GM23248 (cell line): ENCODE measurements at regions not wholly inside any gene's neighbourhood (a gene's known extent, or its start where the extent isn't known, plus 50 kb on each side); places are given as distances from the start of the nearest gene placed in this dataset.

Source experiments
- DNase-seq: peaks from one replicate; pipeline ENCODE4 v3.0.0-alpha.2; 2015
- H2AFZ ChIP-seq: fragments of 200-600 bp; sonication (generic); 2 replicates; pipeline ENCODE4 v1.6.1; 2016; ENCODE audit warnings: antibody characterized with exemption
- H3F3A ChIP-seq: fragments of 200-600 bp; sonication (generic); 2 replicates; pipeline ENCODE4 v1.6.1; 2016; ENCODE audit warnings: mild to moderate bottlenecking, antibody characterized with exemption, mixed run types; ENCODE audit not compliant: insufficient read depth
- H3K27ac ChIP-seq: fragments of 200-600 bp; sonication (generic); 2 replicates; pipeline ENCODE4 v1.5.1; 2016; ENCODE audit warnings: mild to moderate bottlenecking
- H3K27me3 ChIP-seq: fragments of 200-600 bp; sonication (generic); replicated peaks from 2 replicates; pipeline ENCODE4 v1.6.1; 2016; ENCODE audit warnings: mild to moderate bottlenecking; ENCODE audit not compliant: insufficient read depth
- H3K36me3 ChIP-seq: fragments of 200-600 bp; sonication (generic); 2 replicates; pipeline ENCODE4 v1.6.1; 2016; ENCODE audit warnings: low read depth, mild to moderate bottlenecking
- H3K4me1 ChIP-seq: fragments of 200-600 bp; sonication (generic); 2 replicates; pipeline ENCODE4 v1.6.1; 2016; ENCODE audit warnings: mild to moderate bottlenecking; ENCODE audit not compliant: insufficient read depth
- H3K4me2 ChIP-seq: fragments of 200-600 bp; sonication (generic); one replicate; pipeline ENCODE4 v1.6.1; 2016; ENCODE audit warnings: mild to moderate bottlenecking; ENCODE audit not compliant: unreplicated experiment
- H3K4me3 ChIP-seq: fragments of 200-600 bp; sonication (generic); 2 replicates; pipeline ENCODE4 v1.5.1; 2016; ENCODE audit warnings: mild to moderate bottlenecking
- H3K79me2 ChIP-seq: fragments of 200-600 bp; sonication (generic); 2 replicates; pipeline ENCODE4 v1.6.1; 2016; ENCODE audit warnings: mild to moderate bottlenecking; ENCODE audit not compliant: insufficient read depth
- H3K9ac ChIP-seq: fragments of 200-600 bp; sonication (generic); 2 replicates; pipeline ENCODE4 v1.6.1; 2016; ENCODE audit warnings: mild to moderate bottlenecking
- H3K9me2 ChIP-seq: fragments of 200-600 bp; sonication (generic); 2 replicates; pipeline ENCODE4 v1.6.1; 2016; ENCODE audit warnings: mixed run types, mild to moderate bottlenecking, moderate library complexity; ENCODE audit not compliant: insufficient read depth
- H3K9me3 ChIP-seq: fragments of 200-600 bp; sonication (generic); one replicate; pipeline ENCODE4 v1.6.1; 2017; ENCODE audit warnings: low read depth
- H4K20me1 ChIP-seq: fragments of 200-600 bp; sonication (generic); 2 replicates; pipeline ENCODE4 v1.6.0; 2016; ENCODE audit not compliant: insufficient read depth
- EZH2 ChIP-seq: fragments of 200-600 bp; sonication (generic); IDR thresholded peaks from 2 replicates; pipeline ENCODE4 v1.6.1; 2018; ENCODE audit warnings: antibody characterized with exemption, mild to moderate bottlenecking; ENCODE audit not compliant: insufficient read depth, poor library complexity, severe bottlenecking
- EZH2phosphoT487 ChIP-seq: fragments of 200-600 bp; sonication (generic); IDR thresholded peaks from 2 replicates; pipeline ENCODE4 v1.6.1; 2018; ENCODE audit warnings: antibody characterized with exemption, moderate library complexity, mild to moderate bottlenecking, low read depth; ENCODE audit not compliant: insufficient read depth
- WGBS, 2 experiments: methylation state at CpG; one replicate each; pipeline ENCODE4 v1.1.6; 2015 to 2017; ENCODE audit warnings: low lambda C conversion rate in 2 of 2, low coverage in 1 of 2; ENCODE audit errors: missing lambda C conversion rate in 2 of 2; 5-methylcytosine and 5-hydroxymethylcytosine counted together
- in situ Hi-C: fragments of 300-500 bp; cut with MboI; formaldehyde crosslinking; loops from 2 replicates; pipeline ENCODE4 v1.15.0; 2020

GRCh38 chr4:22287631-22288030 lies 228.2 kb downstream of the ADGRA3 start:
- Histone ChIP-seq H3F3A (no peaks in the 10 kb centered on the region), H4K20me1 (no peaks in the 10 kb centered on the region), H3K79me2 (no peaks in the 10 kb centered on the region), H3K36me3 (no peaks in the 10 kb centered on the region), H3K4me2 (no peak overlapping the region), H3K4me1 (no peaks in the 10 kb centered on the region), H2AFZ (no peak overlapping the region), H3K9me2 (no peaks in the 10 kb centered on the region), H3K9ac (no peak overlapping the region), H3K9me3 (no peaks in the 10 kb centered on the region), H3K4me3 (no peak overlapping the region), H3K27me3 (peaks cover 9% of the 10 kb centered on the region), H3K27ac (no peak overlapping the region)
- WGBS, 2 experiments = 9 to 12% methylated on average over 1 of the region's 1 CpG
- in situ Hi-C loops = no loop called here
- DNase-seq = no peak
- TF ChIP-seq EZH2 = no peak
- TF ChIP-seq EZH2phosphoT487 = no peak

GRCh38 chr4:22268350-22269025 lies 247.4 kb downstream of the ADGRA3 start:
- H3K27ac ChIP-seq = no peak overlapping the region
- no peak overlapping the region for H3K4me3 ChIP-seq
- no peak overlapping the region for H3K4me2 ChIP-seq
- 53 to 65% methylated on average over 10 of the region's 10 CpGs for WGBS, 2 experiments
- TF ChIP-seq EZH2phosphoT487 (no peak), EZH2 (no peak)
- H3K4me1 ChIP-seq = no peaks in the 10 kb centered on the region
- H3K79me2 ChIP-seq = no peaks in the 10 kb centered on the region
- 0 out of 2 replicates have a peak, but pooled peaks cover 4% of the 10 kb centered on the region for H3K27me3 ChIP-seq
- H3K9me2 ChIP-seq = no peaks in the 10 kb centered on the region
- no peak for DNase-seq
- no peak overlapping the region for H2AFZ ChIP-seq
- H3K36me3 ChIP-seq = no peaks in the 10 kb centered on the region
- H3F3A ChIP-seq = no peaks in the 10 kb centered on the region
- H3K9ac ChIP-seq = no peak overlapping the region
- H3K9me3 ChIP-seq = no peaks in the 10 kb centered on the region
- in situ Hi-C loops = no loop called here
- H4K20me1 ChIP-seq = no peaks in the 10 kb centered on the region

- Histone ChIP-seq H3K4me1 (no peaks in the 10 kb centered on the region), H3K27me3 (0 out of 2 replicates have a peak, but pooled peaks cover 4% of the 10 kb centered on the region), H3K4me3 (no peak overlapping the region), H3K79me2 (no peaks in the 10 kb centered on the region), H3F3A (no peaks in the 10 kb centered on the region), H3K9me3 (no peaks in the 10 kb centered on the region), H3K4me2 (no peak overlapping the region), H3K9ac (no peak overlapping the region), H3K36me3 (no peaks in the 10 kb centered on the region), H4K20me1 (no peaks in the 10 kb centered on the region), H3K9me2 (no peaks in the 10 kb centered on the region), H2AFZ (no peak overlapping the region), H3K27ac (no peak overlapping the region)
- DNase-seq = no peak
- TF ChIP-seq EZH2phosphoT487 = no peak
- no peak for TF ChIP-seq EZH2
- WGBS, 2 experiments = 62% methylated on average over 7 of the region's 7 CpGs
- in situ Hi-C loops = no loop called here
Observed at GRCh38 chr4:22264261-22264660, 251.6 kb downstream of the ADGRA3 start.

- Histone ChIP-seq H3K36me3 (no peaks in the 10 kb centered on the region), H3K27ac (no peak overlapping the region), H3K9ac (no peak overlapping the region), H3K4me1 (no peaks in the 10 kb centered on the region), H3K27me3 (peaks cover 15% of the 10 kb centered on the region), H4K20me1 (no peaks in the 10 kb centered on the region), H3K4me2 (no peak overlapping the region), H2AFZ (no peak overlapping the region), H3F3A (no peaks in the 10 kb centered on the region), H3K9me2 (peaks cover 2% of the 10 kb centered on the region; the same call in 1 of the 2 replicates), H3K9me3 (no peaks in the 10 kb centered on the region), H3K79me2 (no peaks in the 10 kb centered on the region), H3K4me3 (no peak overlapping the region)
- no peak for TF ChIP-seq EZH2phosphoT487
- no peak for TF ChIP-seq EZH2
- 0 to 10% methylated on average over 1 of the region's 1 CpG for WGBS, 2 experiments
- DNase-seq = no peak
- in situ Hi-C loops = no loop called here
Observed at GRCh38 chr4:22253431-22253830, 262.4 kb downstream of the ADGRA3 start.
